ENCODE measurements at regions not wholly inside any gene's neighbourhood (a gene's known extent, or its start where the extent isn't known, plus 50 kb on each side); places are given as distances from the start of the nearest gene placed in this dataset.

DNA sequence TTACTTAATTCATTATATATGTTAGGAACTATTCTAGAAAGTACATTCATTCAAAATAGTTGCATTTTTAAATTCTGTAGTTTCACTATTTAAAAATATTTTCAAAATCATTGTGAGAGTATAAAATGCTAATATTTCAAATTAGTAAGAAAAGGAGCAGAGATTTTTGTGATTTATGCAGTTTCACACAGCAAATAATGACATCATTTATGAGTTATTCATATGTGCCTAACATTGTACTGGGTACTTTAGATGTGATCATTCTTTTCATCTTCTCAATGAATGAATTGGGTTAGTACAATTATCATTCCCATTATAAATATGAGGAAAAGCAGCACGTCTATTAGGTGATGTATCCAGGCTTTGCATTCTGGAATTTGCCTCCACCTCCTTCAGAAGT lies 1451.0 kb upstream of the IGFBP7 start:
- no peak for DNase-seq (ENCODE audit: low read depth in 2 of 3, low spot score in 2 of 3)

DNA sequence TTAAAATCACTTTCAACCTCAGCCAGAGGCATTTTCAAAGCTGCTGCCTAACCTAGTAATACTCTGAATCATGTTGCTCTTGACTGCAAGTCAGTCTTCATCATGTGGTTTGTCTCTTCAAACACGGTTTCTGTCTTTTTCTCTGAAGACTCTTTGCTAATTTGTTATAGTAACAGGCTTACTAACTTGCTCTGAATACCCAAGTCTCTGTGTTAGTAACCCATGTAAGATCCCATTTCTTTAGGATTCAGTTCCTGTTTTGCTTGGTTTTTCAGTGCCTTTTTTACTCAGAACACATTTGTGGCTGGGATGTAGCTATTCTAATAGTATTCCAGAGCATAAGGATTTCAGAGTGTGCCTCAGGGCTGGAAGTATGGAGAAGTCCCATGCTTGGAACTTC lies 1450.6 kb upstream of the IGFBP7 start:
- no peak for DNase-seq (ENCODE audit: low read depth in 2 of 3, low spot score in 2 of 3)

DNA sequence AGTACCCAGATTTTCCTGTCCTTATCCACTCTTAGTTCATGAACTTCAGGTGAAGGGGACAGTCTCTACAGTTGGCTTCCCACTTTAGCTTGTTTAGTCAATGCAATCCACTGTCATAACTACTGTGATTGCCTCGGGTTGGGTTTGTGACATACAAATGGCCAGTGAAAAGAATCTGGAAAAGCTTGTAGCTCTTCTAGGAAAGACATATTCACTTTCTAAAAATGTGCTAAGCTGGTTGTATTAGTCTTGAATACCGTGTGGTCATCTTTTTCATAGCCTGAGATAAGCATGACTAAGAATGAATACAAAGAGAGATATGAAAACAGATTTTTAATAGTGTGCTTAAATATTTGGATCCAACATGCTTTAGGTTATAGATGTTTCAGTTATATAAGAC lies 1443.5 kb upstream of the IGFBP7 start:
- DNase-seq (ENCODE audit: low read depth in 2 of 3, low spot score in 2 of 3) = no peak

DNA sequence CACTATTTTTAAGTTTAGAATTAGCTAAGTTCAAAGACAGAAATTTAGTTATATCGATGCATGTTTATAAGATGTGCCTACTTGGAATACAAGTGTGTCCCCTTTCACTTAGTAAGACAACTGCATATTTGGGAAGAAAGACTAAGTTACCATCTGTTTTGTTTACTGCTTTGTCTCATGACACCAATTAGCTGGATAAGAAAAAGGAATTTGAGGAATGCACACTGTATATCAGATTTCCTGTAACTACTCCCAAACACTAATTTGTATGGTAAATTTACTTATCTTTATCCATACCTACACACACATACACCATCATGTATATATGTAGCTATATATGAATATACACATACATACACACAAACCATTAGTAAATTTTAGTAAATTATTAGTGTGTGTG lies 1442.8 kb upstream of the IGFBP7 start:
- DNase-seq (ENCODE audit: low read depth in 2 of 3, low spot score in 2 of 3) = no peak

DNA sequence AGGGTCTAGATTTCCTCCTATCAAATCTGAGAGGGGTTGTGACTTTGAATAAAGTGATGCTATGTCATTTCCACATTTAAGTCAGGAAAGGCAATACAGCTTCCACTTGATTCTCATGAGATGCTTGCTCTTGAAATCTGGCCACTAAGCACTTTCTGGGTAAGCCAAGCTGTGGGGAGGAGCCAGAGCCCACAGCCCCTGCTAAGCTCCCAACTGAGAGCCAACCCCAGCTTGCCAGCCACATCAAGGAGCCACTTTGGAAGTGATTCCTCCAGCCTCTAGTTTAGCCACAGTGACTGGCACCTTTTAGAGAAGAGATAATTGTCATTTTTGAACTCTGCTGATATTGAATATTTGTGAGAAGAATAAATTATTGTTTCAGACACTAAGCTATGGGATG lies 1441.5 kb upstream of the IGFBP7 start:
- DNase-seq (ENCODE audit: low read depth in 2 of 3, low spot score in 2 of 3) = no peak

DNA sequence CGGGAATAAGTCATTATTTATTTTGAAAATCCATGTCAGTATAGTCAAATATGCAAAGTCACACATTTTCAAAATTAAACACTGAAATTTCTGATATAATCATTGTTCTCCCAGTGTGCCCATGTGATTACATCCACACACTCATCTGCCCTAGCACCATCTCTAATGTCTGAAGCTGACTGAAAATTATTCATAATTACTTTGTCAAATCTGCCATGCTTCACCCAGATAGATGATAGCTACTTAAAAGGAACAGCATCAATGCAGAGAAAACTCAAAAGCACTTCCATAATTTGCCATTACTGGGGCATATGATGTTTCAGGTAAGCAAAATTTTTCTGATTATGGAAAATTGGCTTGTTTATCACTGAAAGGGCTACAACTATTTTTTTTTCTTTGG lies 1433.3 kb upstream of the IGFBP7 start:
- DNase-seq (ENCODE audit: low read depth in 2 of 3, low spot score in 2 of 3) = no peak

DNA sequence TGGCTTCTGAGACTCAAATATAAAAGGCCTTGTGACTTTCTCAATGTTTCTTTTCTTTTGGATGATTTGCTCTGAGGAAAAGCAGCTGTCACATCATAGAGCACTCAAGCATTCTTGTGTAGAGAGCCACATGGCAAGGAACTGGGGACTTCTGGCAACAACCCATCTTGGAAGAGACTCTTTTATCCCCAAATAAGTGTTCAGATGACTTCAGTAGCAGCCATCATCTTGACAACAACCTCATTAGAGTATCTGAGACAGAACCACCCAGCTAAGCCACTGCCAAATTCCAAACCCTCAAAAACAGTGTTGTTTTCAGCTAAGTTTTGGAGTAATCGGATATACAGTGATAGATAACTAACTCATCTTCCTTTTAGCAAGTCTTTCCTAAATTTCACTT lies 1431.7 kb upstream of the IGFBP7 start:
- no peak for DNase-seq (ENCODE audit: low read depth in 2 of 3, low spot score in 2 of 3)

DNA sequence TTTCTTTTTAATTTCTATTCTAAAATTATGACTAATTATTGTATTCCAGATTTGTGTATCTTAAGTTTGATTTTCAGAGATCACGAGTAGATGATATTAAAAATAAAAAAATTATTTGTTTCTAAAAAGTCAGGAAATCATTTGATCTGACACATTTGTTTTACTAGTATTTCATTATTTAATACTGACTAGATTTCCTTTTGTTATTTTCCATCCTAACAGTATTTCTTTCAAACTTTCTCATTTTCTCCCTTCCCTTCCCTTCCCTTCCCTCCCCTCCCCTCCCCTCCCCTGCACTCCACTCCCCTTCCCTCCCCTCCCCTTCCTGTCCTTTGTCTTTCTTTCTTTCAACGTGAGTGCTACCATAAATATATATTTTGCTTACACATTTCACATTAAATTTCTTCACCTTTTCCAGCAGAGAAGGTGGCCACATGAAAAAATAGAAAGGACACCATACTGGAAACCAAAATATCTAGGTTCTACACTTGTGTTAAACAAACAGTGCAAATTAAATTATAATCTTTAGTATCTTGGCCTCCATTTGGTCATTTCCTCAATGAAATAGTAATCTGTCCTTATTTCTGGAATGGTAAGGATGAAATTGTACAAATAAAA lies 1412.7 kb upstream of the IGFBP7 start:
- DNase-seq (ENCODE audit: low read depth in 2 of 3, low spot score in 2 of 3) = no peak

DNA sequence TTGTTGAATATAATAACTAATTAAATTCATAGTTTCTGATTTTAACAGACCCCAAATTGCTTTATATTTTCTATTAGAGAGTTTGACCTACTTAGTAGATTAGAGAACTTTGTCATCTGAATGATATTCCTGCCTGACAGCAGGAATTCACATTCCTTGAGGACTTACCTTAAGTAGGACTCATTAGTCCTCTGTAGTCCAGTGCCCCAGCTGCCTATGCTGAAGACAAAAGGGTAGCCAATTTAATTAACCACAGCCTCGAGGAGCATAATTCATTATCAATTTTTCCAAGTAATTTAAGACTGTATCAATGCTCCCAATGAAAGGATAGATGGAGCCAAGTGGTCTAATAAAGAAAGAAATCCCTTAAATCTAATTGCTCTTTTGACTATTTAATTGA lies 1405.0 kb upstream of the IGFBP7 start:
- DNase-seq (ENCODE audit: low read depth in 2 of 3, low spot score in 2 of 3) = no peak

DNA sequence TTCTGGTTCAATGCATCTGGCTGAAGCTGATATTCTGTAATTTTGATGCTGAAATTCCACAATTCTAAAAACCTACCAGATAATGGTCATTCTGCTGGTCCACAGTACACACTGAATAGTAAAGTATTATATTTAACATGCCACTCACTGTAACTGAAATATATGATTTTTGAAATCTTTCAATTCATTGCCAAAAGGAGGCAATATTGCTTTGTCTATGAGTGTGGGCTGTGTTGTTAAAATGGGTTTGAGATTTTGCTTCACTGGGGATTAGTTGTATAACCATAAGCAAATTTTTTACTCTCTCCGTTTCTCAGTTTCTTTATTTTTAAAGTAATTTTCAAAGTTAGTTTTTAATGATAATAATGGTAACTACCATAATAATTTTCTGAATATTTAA lies 1404.1 kb upstream of the IGFBP7 start:
- no peak for DNase-seq (ENCODE audit: low read depth in 2 of 3, low spot score in 2 of 3)

DNA sequence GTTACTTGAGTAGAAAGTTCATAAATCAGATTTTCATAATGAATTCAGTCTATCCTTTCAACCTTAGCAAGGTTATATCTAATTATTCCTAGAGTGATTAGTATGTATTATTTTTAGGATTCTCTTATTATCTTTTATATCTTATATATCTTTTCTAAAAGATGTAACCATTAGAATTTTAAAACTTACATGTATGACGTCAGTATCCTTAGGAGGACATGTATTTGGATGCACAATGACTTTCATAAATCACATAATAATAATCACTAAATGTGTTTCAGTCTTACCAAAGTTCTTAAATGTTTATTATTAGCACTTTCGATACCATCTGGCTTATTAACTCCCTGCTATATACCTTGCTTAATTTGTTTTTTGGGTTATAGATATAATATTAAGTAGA lies 1400.5 kb upstream of the IGFBP7 start:
- DNase-seq (ENCODE audit: low read depth in 2 of 3, low spot score in 2 of 3) = no peak

DNA sequence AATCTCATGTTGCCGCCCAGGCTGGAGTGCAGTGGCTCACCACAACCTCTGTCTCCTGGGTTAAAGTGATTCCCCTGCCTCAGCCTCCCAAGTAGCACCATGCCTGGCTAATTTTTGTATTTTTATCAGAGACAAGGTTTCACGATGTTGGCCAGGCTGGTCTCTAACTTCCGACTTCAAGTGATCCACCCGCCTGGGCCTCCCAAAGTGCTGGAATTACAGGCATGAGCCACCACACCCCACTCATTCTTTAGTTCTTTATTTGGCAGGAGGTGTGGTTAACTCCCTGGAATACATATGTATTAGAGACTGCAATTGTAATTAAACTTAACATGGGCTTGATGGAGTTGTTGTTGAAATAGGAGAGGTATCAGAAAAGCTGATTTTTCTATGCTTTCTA lies 1396.9 kb upstream of the IGFBP7 start:
- no peak for DNase-seq (ENCODE audit: low read depth in 2 of 3, low spot score in 2 of 3)

DNA sequence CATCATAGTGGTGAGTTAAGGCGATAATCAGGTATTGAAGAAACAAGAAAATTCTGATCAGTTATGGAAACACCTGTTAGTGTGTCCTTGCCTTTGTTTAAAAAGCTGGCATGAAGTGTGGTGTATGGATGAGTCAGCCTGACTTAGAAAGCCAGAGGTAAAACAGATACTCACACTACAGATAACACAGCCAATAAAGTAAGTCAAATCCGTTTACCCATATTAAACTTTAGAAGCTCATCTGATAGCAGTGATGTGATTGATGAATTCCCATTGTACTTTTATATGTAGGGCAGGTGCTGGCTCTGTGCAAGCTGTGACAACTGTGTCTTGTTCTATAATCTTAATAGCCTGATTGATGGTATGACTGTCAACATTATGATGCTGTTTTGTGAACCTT lies 1392.7 kb upstream of the IGFBP7 start:
- DNase-seq (ENCODE audit: low read depth in 2 of 3, low spot score in 2 of 3) = no peak

DNA sequence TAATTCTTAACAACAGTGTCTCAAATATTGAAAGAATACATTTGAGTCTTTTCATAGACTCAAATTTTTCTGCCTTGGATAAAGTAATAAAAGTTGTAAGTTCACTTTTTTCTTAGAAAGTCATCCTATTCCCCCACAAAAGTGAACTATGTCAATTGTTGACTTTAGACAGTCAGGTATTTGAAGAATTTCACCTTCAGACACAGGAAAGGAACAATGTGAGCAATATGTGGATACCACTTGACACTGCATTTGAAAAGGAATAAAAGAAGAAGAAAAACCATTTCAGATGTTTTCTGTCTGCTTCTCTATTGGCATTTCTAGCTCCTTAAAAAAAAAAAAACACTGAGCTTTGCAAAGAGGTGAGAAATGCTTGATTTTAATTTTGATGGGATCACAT lies 1389.0 kb upstream of the IGFBP7 start:
- no peak for DNase-seq (ENCODE audit: low read depth in 2 of 3, low spot score in 2 of 3)

DNA sequence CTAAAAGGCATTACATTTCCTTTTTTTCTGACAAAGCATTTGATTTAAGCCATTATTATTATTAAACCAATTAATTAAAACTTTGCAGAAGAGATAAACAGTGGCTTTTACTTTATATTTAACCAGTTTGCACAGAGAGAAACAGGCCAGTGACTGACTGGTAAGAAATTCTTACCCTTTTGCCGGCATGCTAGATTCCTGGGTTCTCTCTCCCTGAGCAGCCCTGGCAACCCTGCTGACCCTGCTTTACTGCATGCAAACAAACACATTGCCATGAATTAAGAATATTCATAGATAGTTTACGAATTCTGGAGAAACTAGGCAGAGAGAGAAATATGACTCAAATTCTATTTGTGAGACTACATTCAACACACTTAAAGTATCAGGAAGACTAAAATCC lies 1381.4 kb upstream of the IGFBP7 start:
- no peak for DNase-seq (ENCODE audit: low read depth in 2 of 3, low spot score in 2 of 3)

DNA sequence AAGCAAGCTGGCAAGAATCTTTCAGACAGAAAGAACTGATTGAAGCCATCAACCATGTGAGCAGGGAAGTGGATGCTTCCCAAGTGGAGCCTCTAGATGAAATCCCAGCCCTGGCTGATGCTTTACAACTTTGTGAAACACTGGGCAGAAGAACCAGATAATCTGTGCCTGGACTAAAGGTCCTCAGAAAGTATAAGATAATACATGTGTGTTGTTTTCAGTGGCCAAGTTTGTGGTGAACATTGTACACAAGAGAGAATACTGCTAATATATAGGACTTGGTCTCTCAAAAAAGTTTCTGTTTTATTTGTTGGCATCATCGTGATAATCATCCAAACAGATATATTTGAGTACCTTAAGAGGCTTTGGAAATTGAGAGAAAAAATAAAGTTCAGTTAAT lies 1367.8 kb upstream of the IGFBP7 start:
- DNase-seq (ENCODE audit: low read depth in 2 of 3, low spot score in 2 of 3) = no peak

DNA sequence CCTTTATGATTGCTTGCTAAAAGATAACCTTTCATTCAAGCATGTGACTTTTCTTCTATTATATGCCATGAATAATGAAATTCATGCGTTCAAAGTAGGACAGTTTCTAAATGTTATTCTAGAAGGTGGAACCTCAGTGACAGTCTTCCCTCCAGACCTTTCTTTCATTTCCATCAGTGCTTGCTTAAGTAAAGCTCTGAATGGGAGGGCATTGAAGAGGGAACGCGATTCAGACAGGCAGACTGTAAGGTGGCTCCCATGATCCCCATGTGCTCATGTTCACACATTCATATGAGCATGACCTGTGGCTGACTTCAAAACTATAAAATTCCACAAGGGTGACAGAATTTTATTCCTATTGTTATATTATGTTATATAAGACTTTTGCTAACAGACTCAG lies 1367.3 kb upstream of the IGFBP7 start:
- no peak for DNase-seq (ENCODE audit: low read depth in 2 of 3, low spot score in 2 of 3)

DNA sequence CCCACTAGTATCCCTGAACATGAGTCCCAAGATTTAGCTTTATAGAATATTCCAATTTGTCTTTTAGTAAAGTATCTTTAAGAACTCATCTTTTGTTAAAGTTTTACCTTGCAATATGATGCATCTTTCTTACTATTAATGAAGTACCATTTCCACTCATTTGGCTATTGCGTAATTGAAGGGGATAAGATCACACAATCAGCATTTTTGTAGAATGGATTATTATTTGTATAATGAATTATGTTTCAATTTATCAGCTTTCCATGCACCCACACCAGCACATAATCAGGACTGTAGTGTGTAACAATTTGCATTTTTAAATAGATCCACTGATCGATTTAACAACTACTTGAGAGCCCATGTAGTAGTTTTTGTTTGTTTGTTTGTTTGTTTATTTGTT lies 1364.9 kb upstream of the IGFBP7 start:
- DNase-seq (ENCODE audit: low read depth in 2 of 3, low spot score in 2 of 3) = no peak

DNA sequence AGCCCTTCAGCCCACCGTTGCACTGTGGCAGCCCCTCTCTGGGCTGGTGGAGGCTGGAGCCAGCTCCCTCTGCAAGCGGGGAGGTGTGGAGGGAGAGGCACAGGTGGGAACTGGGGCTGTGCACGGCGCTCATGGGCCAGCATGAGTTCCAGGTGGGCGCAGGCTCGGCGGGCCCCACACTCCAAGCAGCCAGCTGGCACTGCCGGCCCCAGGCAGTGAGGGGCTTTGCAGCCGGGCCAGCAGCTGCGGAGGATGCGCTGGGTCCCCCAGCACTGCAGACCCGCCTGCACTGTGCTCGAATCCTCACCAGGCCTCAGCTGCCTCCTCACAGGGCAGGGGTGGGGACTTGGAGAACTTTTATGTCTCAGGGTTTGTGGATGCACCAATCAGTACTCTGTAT lies 1354.8 kb upstream of the IGFBP7 start:
- DNase-seq (ENCODE audit: low read depth in 2 of 3, low spot score in 2 of 3) = no peak

DNA sequence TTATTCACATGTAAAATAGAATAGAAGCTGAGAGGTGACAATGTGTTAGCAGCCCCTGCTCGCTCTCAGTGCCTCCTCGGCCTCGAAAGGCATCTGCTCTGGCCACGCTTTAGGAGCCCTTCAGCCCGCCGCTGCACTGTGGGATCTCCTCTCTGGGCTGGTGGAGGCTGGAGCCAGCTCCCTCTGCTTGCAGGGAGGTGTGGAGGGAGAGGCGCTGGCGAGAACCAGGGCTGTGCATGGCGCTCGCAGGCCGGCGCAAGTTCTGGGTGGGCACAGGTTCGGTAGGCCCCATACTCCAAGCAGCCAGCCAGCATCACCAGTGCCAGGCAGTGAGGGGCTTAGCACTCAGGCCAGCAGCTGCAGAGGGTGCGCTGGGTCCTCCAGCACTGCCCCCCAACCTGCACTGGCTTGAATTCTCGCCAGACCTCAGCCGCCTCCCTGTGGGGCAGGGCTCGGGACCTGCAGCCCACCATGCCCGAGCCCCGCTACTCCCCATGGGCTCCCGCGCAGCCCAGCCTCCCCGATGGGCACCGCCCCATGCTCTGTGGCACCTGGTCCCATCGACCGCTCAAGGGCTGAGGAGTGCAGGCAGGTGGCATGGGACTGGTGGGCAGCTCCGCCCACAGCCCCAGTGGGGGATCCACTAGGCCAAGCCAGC lies 1346.7 kb upstream of the IGFBP7 start:
- DNase-seq (ENCODE audit: low read depth in 2 of 3, low spot score in 2 of 3) = no peak

DNA sequence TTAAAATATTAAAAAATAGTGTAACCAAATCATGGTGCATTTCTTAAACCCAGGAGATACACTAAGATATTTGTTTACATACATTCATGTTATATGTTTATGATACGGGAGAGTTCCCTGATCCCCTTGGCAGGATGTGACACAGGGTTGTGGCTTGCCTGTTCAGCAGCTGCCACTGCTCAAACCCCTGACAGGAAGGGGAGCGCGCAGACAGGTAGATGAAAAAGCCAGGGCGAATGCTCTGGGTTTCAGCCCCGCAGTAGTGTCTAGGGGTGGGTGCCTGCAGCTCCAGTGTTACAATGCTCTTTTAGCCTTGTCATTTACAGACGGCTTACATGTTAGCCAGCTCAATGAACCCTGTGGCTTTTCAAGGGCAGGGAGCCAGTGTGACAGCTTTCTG lies 1343.8 kb upstream of the IGFBP7 start:
- no peak for DNase-seq (ENCODE audit: low read depth in 2 of 3, low spot score in 2 of 3)

DNA sequence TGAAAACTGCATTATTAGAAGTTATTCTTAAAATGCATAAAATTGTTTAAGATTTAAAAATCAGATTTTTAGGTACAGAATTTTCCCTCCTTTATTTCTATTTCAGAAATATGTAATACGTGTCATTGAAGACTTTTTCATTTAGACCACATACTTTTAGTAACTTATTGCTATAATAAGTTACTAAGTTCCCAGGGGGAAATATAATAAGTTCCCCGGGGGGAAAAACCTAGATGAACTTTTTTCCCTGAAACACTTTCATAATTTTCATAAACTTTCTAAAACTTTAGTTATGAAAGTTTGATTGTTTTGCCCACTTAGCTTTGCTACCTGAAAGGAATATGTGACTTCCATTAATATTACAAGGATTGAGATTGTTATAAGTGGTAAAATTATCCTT lies 1341.5 kb upstream of the IGFBP7 start:
- DNase-seq (ENCODE audit: low read depth in 2 of 3, low spot score in 2 of 3) = no peak

DNA sequence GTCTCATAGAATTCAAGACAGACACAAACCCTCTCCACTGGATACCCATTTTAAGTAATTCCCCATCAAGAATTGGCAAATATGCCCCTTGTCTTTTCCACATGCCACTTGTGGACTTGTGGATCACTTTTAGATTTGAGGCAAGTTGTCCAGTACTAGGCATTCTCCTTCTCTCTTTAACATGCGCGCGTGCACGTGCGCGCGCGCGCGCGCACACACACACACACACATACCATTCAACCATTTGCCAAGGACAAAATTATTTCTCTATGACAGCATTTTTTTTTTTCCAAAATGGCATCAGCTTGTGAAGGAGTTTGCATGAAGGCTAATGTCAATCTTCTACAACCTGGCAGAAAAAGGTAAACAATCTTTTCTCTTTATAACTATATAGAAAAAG lies 1325.7 kb upstream of the IGFBP7 start:
- DNase-seq (ENCODE audit: low read depth in 2 of 3, low spot score in 2 of 3) = no peak

All from activated CD8-positive, alpha-beta memory T cell treated with anti-CD3 and anti-CD28 coated beads for 48 hours (primary cell).